GM12878 (cell line): ENCODE measurements at regions not wholly inside any gene's neighbourhood (a gene's known extent, or its start where the extent isn't known, plus 50 kb on each side); places are given as distances from the start of the nearest gene placed in this dataset.

Experiments
- CTCF ChIP-seq, 3 experiments: IDR thresholded peaks in 2 of 3; conservative IDR thresholded peaks in 1 of 3; 2 replicates each; pipeline ENCODE4 v1.5.1; 2011; ENCODE audit warnings: low read depth in 3 of 3, low read length in 3 of 3, mild to moderate bottlenecking in 3 of 3, control low read depth in 2 of 3, moderate library complexity in 2 of 3, inconsistent platforms in 1 of 3, mixed read lengths in 1 of 3; ENCODE audit not compliant: control insufficient read depth in 2 of 3, insufficient read depth in 1 of 3; ENCODE audit errors: extremely low read depth in 1 of 3
- POLR2AphosphoS2 ChIP-seq: IDR thresholded peaks from 2 replicates; pipeline ENCODE4 v1.6.1; 2011; ENCODE audit warnings: low read depth, mild to moderate bottlenecking, low read length, improper control_type of control experiment, moderate library complexity
- SUZ12 ChIP-seq: fragments of 200-600 bp; sonication (generic); IDR thresholded peaks from one replicate; pipeline ENCODE4 v1.6.1; 2018; ENCODE audit warnings: antibody characterized with exemption, mild to moderate bottlenecking; ENCODE audit not compliant: unreplicated experiment

- TF ChIP-seq CTCF (IDR thresholded peaks at IDR 0.05 in 2 of 3, conservative IDR thresholded peaks at IDR 0.05 in 1 of 3; ENCODE audit: control insufficient read depth in 2 of 3, extremely low read depth in 1 of 3, insufficient read depth in 1 of 3, low read depth in 3 of 3, low read length in 3 of 3) (no peak), POLR2AphosphoS2 (no peak), SUZ12 (no peak)
Measured at GRCh38 chr3:96466441-96466840, 348.0 kb upstream of the EPHA6 start.
